ENCODE measurements at regions not wholly inside any gene's neighbourhood (a gene's known extent, or its start where the extent isn't known, plus 50 kb on each side); places are given as distances from the start of the nearest gene placed in this dataset.
"Not testable (repeated sequence)": the region's sequence is repeated elsewhere in the genome, so short reads cannot be mapped to it uniquely, and the experiment has no call there.

GRCh38 chr2:145750612-145751011, 1230.7 kb upstream of the ZEB2 start:
- DNase-seq: no peak

- DNase-seq: no peak
Observed at GRCh38 chr2:145750144-145750543, 1230.2 kb upstream of the ZEB2 start.

- no peak for DNase-seq
Observed at GRCh38 chr2:145749556-145749955, 1229.6 kb upstream of the ZEB2 start.

- DNase-seq: no peak
Observed at GRCh38 chr2:145748927-145749326, 1229.0 kb upstream of the ZEB2 start.

- no peak for DNase-seq
Observed at GRCh38 chr2:145747715-145748114, 1227.8 kb upstream of the ZEB2 start.

- not testable (repeated sequence) for DNase-seq
Observed at GRCh38 chr2:145745387-145745721, 1225.4 kb upstream of the ZEB2 start.

- no peak for DNase-seq
Observed at GRCh38 chr2:145744541-145745386, 1224.8 kb upstream of the ZEB2 start.

- DNase-seq: no peak
Observed at GRCh38 chr2:145743011-145743410, 1223.1 kb upstream of the ZEB2 start.

- DNase-seq: no peak
Observed at GRCh38 chr2:145741636-145742035, 1221.7 kb upstream of the ZEB2 start.

GRCh38 chr2:145741181-145741580, 1221.3 kb upstream of the ZEB2 start:
- no peak for DNase-seq

GRCh38 chr2:145740302-145740701, 1220.4 kb upstream of the ZEB2 start:
- no peak for DNase-seq

- no peak for DNase-seq
Observed at GRCh38 chr2:145739681-145740080, 1219.8 kb upstream of the ZEB2 start.

GRCh38 chr2:145736871-145737270, 1217.0 kb upstream of the ZEB2 start:
- DNase-seq: no peak

GRCh38 chr2:145731467-145731866, 1211.5 kb upstream of the ZEB2 start:
- DNase-seq: no peak

- peak; percentile 85 for DNase-seq
Observed at GRCh38 chr2:145729993-145730770, 1210.3 kb upstream of the ZEB2 start.

GRCh38 chr2:145729481-145729880, 1209.6 kb upstream of the ZEB2 start:
- no peak for DNase-seq

- no peak for DNase-seq
Observed at GRCh38 chr2:145728511-145728910, 1208.6 kb upstream of the ZEB2 start.

GRCh38 chr2:145725876-145726275, 1206.0 kb upstream of the ZEB2 start:
- no peak for DNase-seq

GRCh38 chr2:145724311-145724898, 1204.5 kb upstream of the ZEB2 start:
- DNase-seq: no peak

GRCh38 chr2:145723872-145724271, 1204.0 kb upstream of the ZEB2 start:
- DNase-seq: no peak

- DNase-seq: no peak
Observed at GRCh38 chr2:145721681-145722080, 1201.8 kb upstream of the ZEB2 start.

- peak; percentile 49 for DNase-seq
Observed at GRCh38 chr2:145715601-145716000, 1195.7 kb upstream of the ZEB2 start.

GRCh38 chr2:145710303-145710702, 1190.4 kb upstream of the ZEB2 start:
- DNase-seq: no peak

- DNase-seq: no peak
Observed at GRCh38 chr2:145702305-145702704, 1182.4 kb upstream of the ZEB2 start.
